ENCODE measurements at regions not wholly inside any gene's neighbourhood (a gene's known extent, or its start where the extent isn't known, plus 50 kb on each side); places are given as distances from the start of the nearest gene placed in this dataset.

GRCh38 chr18:75524181-75524580 is 96.7 kb upstream of the SMIM21 start:
- DNase-seq (ENCODE audit: extremely low read depth in 1 of 2, low read depth in 1 of 2), result no peak

- DNase-seq (ENCODE audit: extremely low read depth in 1 of 2, low read depth in 1 of 2), result no peak
These were observed 94.3 kb upstream of the SMIM21 start for GRCh38 chr18:75521816-75522215.

GRCh38 chr18:75518007-75518406 is 90.5 kb upstream of the SMIM21 start:
- no peak for DNase-seq (ENCODE audit: extremely low read depth in 1 of 2, low read depth in 1 of 2)

GRCh38 chr18:75517286-75517685 is 89.8 kb upstream of the SMIM21 start:
- DNase-seq (ENCODE audit: extremely low read depth in 1 of 2, low read depth in 1 of 2), result no peak

GRCh38 chr18:75507636-75508035 is 80.1 kb upstream of the SMIM21 start:
- no peak for DNase-seq (ENCODE audit: extremely low read depth in 1 of 2, low read depth in 1 of 2)

GRCh38 chr18:75506913-75507312 is 79.4 kb upstream of the SMIM21 start:
- no peak for DNase-seq (ENCODE audit: extremely low read depth in 1 of 2, low read depth in 1 of 2)

GRCh38 chr18:75504469-75504868 is 77.0 kb upstream of the SMIM21 start:
- no peak for DNase-seq (ENCODE audit: extremely low read depth in 1 of 2, low read depth in 1 of 2)

GRCh38 chr18:75503615-75504014 is 76.1 kb upstream of the SMIM21 start:
- DNase-seq (ENCODE audit: extremely low read depth in 1 of 2, low read depth in 1 of 2), result no peak

GRCh38 chr18:75502286-75502685 is 74.8 kb upstream of the SMIM21 start:
- DNase-seq (ENCODE audit: extremely low read depth in 1 of 2, low read depth in 1 of 2), result no peak

GRCh38 chr18:75500545-75500944 is 73.0 kb upstream of the SMIM21 start:
- no peak for DNase-seq (ENCODE audit: extremely low read depth in 1 of 2, low read depth in 1 of 2)

- no peak for DNase-seq (ENCODE audit: extremely low read depth in 1 of 2, low read depth in 1 of 2)
These were observed 70.2 kb upstream of the SMIM21 start for GRCh38 chr18:75497576-75498235.

GRCh38 chr18:75496151-75496550 is 68.6 kb upstream of the SMIM21 start:
- no peak for DNase-seq (ENCODE audit: extremely low read depth in 1 of 2, low read depth in 1 of 2)

GRCh38 chr18:75492852-75493251 is 65.3 kb upstream of the SMIM21 start:
- no peak for DNase-seq (ENCODE audit: extremely low read depth in 1 of 2, low read depth in 1 of 2)

GRCh38 chr18:75491361-75491760 is 63.9 kb upstream of the SMIM21 start:
- DNase-seq (ENCODE audit: extremely low read depth in 1 of 2, low read depth in 1 of 2), result no peak

GRCh38 chr18:75489493-75490190 is 62.1 kb upstream of the SMIM21 start:
- no peak for DNase-seq (ENCODE audit: extremely low read depth in 1 of 2, low read depth in 1 of 2)

- no peak for DNase-seq (ENCODE audit: extremely low read depth in 1 of 2, low read depth in 1 of 2)
These were observed 56.2 kb upstream of the SMIM21 start for GRCh38 chr18:75483662-75484061.

GRCh38 chr18:75482880-75483279 is 55.4 kb upstream of the SMIM21 start:
- no peak for DNase-seq (ENCODE audit: extremely low read depth in 1 of 2, low read depth in 1 of 2)

- DNase-seq (ENCODE audit: extremely low read depth in 1 of 2, low read depth in 1 of 2), result no peak
These were observed 53.0 kb upstream of the SMIM21 start for GRCh38 chr18:75480487-75480886.

GRCh38 chr18:75478996-75479880 is 51.7 kb upstream of the SMIM21 start:
- no peak for DNase-seq (ENCODE audit: extremely low read depth in 1 of 2, low read depth in 1 of 2)

- no peak for DNase-seq (ENCODE audit: extremely low read depth in 1 of 2, low read depth in 1 of 2)
These were observed 50.4 kb upstream of the SMIM21 start for GRCh38 chr18:75477900-75478299.

Measured in stimulated activated CD8-positive, alpha-beta memory T cell treated with anti-CD3 and anti-CD28 coated beads, Interleukin-7, amount 100 ng/mL, for 48 hours (primary cell).